Spleen (tissue), 7 donors: ENCODE measurements at regions not wholly inside any gene's neighbourhood (a gene's known extent, or its start where the extent isn't known, plus 50 kb on each side); places are given as distances from the start of the nearest gene placed in this dataset.

ENCODE experiments used
- POLR2A ChIP-seq, 3 donors: fragments of 450-650 bp; IDR thresholded peaks; one replicate each; pipeline ENCODE4 v1.5.1; 2017; ENCODE audit warnings: antibody characterized with exemption in 3 of 3, mild to moderate bottlenecking in 1 of 3
- POLR2AphosphoS5 ChIP-seq, 3 donors: sonication (generic); formaldehyde crosslinking; IDR thresholded peaks; one replicate each; pipeline ENCODE4 v1.5.1; 2017; ENCODE audit warnings: antibody characterized with exemption in 3 of 3
- TF ChIP-seq, protein P1 (sequence below), 11 experiments: fragments of 200-600 bp in 7 of 11; fragments of 450-650 bp in 4 of 11; sonication (generic) in 4 of 11; IDR thresholded peaks in 8 of 11; conservative IDR thresholded peaks in 3 of 11; 1 replicate in 7 of 11; 2 replicates in 4 of 11; pipeline versions ENCODE4 v1.4.0 to v1.8.0; 2016 to 2021; ENCODE audit warnings: antibody characterized with exemption in 11 of 11, inconsistent platforms in 4 of 11, mild to moderate bottlenecking in 1 of 11
- donor health status: DM: no; HTN: no; CAD: no; lungs with moderate emphysema.
- donor health status: DM: no; HTN: no; CAD: no.
- donor health status: DM: no; HTN: no; CAD: no.

DNA sequence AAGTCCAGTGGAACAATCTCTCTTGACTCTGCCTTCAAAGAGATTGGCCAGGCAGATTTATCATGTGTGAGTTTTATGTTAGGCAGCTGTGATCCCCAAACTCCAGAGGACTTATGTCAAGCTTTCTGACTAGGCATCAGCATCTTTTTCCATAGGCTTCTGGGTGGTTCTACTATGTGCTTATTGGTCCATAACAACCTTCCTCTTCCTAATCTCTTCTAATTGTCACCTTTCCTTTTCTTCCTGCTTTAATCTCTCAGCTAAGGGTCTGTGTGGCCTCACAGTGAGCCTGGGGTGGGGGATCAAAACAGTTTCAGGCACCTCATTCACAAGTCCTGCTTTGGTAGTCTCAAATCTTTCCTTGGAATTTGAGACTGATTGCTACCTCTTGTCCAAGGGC, 170.9 kb upstream of the CHD1 start:
- TF ChIP-seq, protein P1, sequence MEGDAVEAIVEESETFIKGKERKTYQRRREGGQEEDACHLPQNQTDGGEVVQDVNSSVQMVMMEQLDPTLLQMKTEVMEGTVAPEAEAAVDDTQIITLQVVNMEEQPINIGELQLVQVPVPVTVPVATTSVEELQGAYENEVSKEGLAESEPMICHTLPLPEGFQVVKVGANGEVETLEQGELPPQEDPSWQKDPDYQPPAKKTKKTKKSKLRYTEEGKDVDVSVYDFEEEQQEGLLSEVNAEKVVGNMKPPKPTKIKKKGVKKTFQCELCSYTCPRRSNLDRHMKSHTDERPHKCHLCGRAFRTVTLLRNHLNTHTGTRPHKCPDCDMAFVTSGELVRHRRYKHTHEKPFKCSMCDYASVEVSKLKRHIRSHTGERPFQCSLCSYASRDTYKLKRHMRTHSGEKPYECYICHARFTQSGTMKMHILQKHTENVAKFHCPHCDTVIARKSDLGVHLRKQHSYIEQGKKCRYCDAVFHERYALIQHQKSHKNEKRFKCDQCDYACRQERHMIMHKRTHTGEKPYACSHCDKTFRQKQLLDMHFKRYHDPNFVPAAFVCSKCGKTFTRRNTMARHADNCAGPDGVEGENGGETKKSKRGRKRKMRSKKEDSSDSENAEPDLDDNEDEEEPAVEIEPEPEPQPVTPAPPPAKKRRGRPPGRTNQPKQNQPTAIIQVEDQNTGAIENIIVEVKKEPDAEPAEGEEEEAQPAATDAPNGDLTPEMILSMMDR (IDR thresholded peaks at IDR 0.05 in 8 of 11, conservative IDR thresholded peaks at IDR 0.05 in 3 of 11) = no peak
- no peak for TF ChIP-seq POLR2A (IDR thresholded peaks at IDR 0.05)
- no peak for TF ChIP-seq POLR2AphosphoS5 (IDR thresholded peaks at IDR 0.05)
